Suppressor macrophage (primary cell): ENCODE measurements at regions not wholly inside any gene's neighbourhood (a gene's known extent, or its start where the extent isn't known, plus 50 kb on each side); places are given as distances from the start of the nearest gene placed in this dataset.
"Not testable (repeated sequence)": the region's sequence is repeated elsewhere in the genome, so short reads cannot be mapped to it uniquely, and the experiment has no call there.

Source experiments
- DNase-seq, 4 experiments: peaks; one replicate each; pipeline ENCODE4 v3.0.0-alpha.2; 2020 to 2022

- no peak for DNase-seq
Observed at GRCh38 chr9:81741103-81741502, 51.8 kb upstream of the TLE1 start.

- no peak for DNase-seq
Observed at GRCh38 chr9:81748091-81748490, 58.7 kb upstream of the TLE1 start.

- no peak for DNase-seq
Observed at GRCh38 chr9:81753436-81753835, 64.1 kb upstream of the TLE1 start.

- no peak for DNase-seq
Observed at GRCh38 chr9:81754245-81754644, 64.9 kb upstream of the TLE1 start.

GRCh38 chr9:81755721-81756120, 66.4 kb upstream of the TLE1 start:
- DNase-seq: no peak

GRCh38 chr9:81756561-81756960, 67.2 kb upstream of the TLE1 start:
- no peak for DNase-seq

GRCh38 chr9:81758123-81758797, 68.9 kb upstream of the TLE1 start:
- DNase-seq: no peak

- peak; percentile 10 to 55 (median 32) for DNase-seq
Observed at GRCh38 chr9:81759680-81760215, 70.4 kb upstream of the TLE1 start.

- DNase-seq: no peak
Observed at GRCh38 chr9:81767921-81768320, 78.6 kb upstream of the TLE1 start.

GRCh38 chr9:81771571-81771970, 82.2 kb upstream of the TLE1 start:
- DNase-seq: peak in 2 of 4 experiments; percentile 7 to 21

- no peak for DNase-seq
Observed at GRCh38 chr9:81772144-81772543, 82.8 kb upstream of the TLE1 start.

GRCh38 chr9:81776390-81776789, 87.0 kb upstream of the TLE1 start:
- DNase-seq: peak; percentile 28 to 49 (median 41)

GRCh38 chr9:81776834-81777233, 87.5 kb upstream of the TLE1 start:
- DNase-seq: no peak

GRCh38 chr9:81777482-81777881, 88.1 kb upstream of the TLE1 start:
- DNase-seq: no peak

GRCh38 chr9:81782313-81782995, 93.1 kb upstream of the TLE1 start:
- DNase-seq: peak; percentile 37 to 67 (median 62)

GRCh38 chr9:81787747-81788632, 98.6 kb upstream of the TLE1 start:
- peak in 1 of 4 experiments; percentile 19 for DNase-seq

GRCh38 chr9:81789721-81790120, 100.4 kb upstream of the TLE1 start:
- DNase-seq: no peak

GRCh38 chr9:81790166-81790565, 100.8 kb upstream of the TLE1 start:
- no peak for DNase-seq

- no peak for DNase-seq
Observed at GRCh38 chr9:81791076-81791475, 101.7 kb upstream of the TLE1 start.

- no peak for DNase-seq
Observed at GRCh38 chr9:81798606-81799005, 109.3 kb upstream of the TLE1 start.

GRCh38 chr9:81801190-81801589, 111.8 kb upstream of the TLE1 start:
- DNase-seq: no peak

GRCh38 chr9:81804306-81804705, 115.0 kb upstream of the TLE1 start:
- no peak for DNase-seq

- DNase-seq: not testable (repeated sequence)
Observed at GRCh38 chr9:81811688-81812087, 116.5 kb upstream of the SPATA31D4 start.
